ENCODE measurements at regions not wholly inside any gene's neighbourhood (a gene's known extent, or its start where the extent isn't known, plus 50 kb on each side); places are given as distances from the start of the nearest gene placed in this dataset.

GRCh38 chr1:115217150-115218033 is 120.7 kb downstream of the NGF start:
- Histone ChIP-seq H3K27me3 (replicated peaks; ENCODE audit: insufficient read depth, low read depth, low read length, poor library complexity) (no peaks in the 10 kb centered on the region), H3K4me3 (ENCODE audit: low read depth, low read length, poor library complexity, severe bottlenecking) (no peak overlapping the region), H3K9me3 (ENCODE audit: low read depth, low read length, poor library complexity, severe bottlenecking) (no peaks in the 10 kb centered on the region), H3K36me3 (ENCODE audit: insufficient read depth, low read length, poor library complexity, severe bottlenecking) (no peaks in the 10 kb centered on the region), H3K4me1 (ENCODE audit: insufficient read depth, low read length, poor library complexity, severe bottlenecking) (no peaks in the 10 kb centered on the region), H3K27ac (ENCODE audit: low read depth, low read length, poor library complexity, severe bottlenecking) (no peak overlapping the region)
- BruUV-seq (replicated peaks): no TSS peak
- ChIA-PET CTCF (no interaction called here), POLR2A (ENCODE audit: low non-redundant PET) (no interaction called here)
- DNase-seq (ENCODE audit: low spot score): no peak
- TF ChIP-seq, protein P1, sequence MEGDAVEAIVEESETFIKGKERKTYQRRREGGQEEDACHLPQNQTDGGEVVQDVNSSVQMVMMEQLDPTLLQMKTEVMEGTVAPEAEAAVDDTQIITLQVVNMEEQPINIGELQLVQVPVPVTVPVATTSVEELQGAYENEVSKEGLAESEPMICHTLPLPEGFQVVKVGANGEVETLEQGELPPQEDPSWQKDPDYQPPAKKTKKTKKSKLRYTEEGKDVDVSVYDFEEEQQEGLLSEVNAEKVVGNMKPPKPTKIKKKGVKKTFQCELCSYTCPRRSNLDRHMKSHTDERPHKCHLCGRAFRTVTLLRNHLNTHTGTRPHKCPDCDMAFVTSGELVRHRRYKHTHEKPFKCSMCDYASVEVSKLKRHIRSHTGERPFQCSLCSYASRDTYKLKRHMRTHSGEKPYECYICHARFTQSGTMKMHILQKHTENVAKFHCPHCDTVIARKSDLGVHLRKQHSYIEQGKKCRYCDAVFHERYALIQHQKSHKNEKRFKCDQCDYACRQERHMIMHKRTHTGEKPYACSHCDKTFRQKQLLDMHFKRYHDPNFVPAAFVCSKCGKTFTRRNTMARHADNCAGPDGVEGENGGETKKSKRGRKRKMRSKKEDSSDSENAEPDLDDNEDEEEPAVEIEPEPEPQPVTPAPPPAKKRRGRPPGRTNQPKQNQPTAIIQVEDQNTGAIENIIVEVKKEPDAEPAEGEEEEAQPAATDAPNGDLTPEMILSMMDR (conservative IDR thresholded peaks at IDR 0.05; ENCODE audit: low read depth, low read length): no peak
- TF ChIP-seq EZH2 (IDR thresholded peaks at IDR 0.05; ENCODE audit: borderline replicate concordance, low read depth, low read length, poor library complexity, severe bottlenecking): no peak
- intact Hi-C loops (cut with micrococcal nuclease; ENCODE audit: unreplicated experiment): no loop called here

DNA sequence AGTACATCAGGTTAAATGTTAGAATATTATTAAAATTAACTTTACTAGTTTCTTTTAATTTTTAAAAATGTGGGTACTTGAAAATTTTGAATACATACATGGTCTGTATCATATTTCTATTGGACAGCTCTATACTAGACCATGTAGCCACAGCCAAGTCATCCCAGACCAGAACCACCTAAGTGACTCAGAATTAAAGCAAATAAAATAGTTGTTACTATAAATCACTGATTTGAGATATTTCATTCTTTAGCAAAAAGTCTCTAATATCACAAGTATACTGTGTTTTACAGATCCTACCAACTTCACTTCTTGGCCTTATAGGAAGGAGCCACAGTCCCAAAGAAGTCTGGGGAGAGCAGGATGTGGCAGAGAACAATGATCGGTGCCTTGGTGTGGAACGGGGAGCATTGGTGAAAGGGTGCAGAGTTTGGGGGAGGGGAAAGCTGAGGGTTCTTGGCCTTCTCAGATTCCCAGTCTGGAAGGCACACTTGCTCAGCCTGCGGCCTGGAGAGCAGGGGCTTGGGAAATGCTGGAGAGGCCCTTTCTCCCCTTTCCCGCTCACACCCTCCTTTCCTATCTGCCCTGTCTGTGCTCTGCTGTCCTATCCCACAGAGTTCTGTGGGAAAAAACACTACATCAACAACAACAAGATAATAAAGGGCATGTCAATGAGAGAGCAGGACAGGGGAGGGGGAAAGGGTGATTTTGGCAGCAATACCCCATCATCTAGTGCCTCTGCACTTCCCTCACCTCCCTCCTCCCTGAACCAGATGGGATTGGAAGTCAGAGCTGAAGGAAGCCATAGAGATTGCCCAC is 122.1 kb downstream of the NGF start:
- TF ChIP-seq EZH2 (IDR thresholded peaks at IDR 0.05; ENCODE audit: borderline replicate concordance, low read depth, low read length, poor library complexity, severe bottlenecking): no peak
- TF ChIP-seq, protein P1 (conservative IDR thresholded peaks at IDR 0.05; ENCODE audit: low read depth, low read length): no peak
- Histone ChIP-seq H3K4me3 (ENCODE audit: low read depth, low read length, poor library complexity, severe bottlenecking) (no peak overlapping the region), H3K9me3 (ENCODE audit: low read depth, low read length, poor library complexity, severe bottlenecking) (no peaks in the 10 kb centered on the region), H3K27ac (ENCODE audit: low read depth, low read length, poor library complexity, severe bottlenecking) (no peak overlapping the region), H3K27me3 (replicated peaks; ENCODE audit: insufficient read depth, low read depth, low read length, poor library complexity) (no peaks in the 10 kb centered on the region), H3K36me3 (ENCODE audit: insufficient read depth, low read length, poor library complexity, severe bottlenecking) (no peaks in the 10 kb centered on the region), H3K4me1 (ENCODE audit: insufficient read depth, low read length, poor library complexity, severe bottlenecking) (no peaks in the 10 kb centered on the region)
- ChIA-PET POLR2A (ENCODE audit: low non-redundant PET) (no interaction called here), CTCF (no interaction called here)
- BruUV-seq (replicated peaks): no TSS peak
- no peak for DNase-seq (ENCODE audit: low spot score)
- intact Hi-C loops (cut with micrococcal nuclease; ENCODE audit: unreplicated experiment): no loop called here

- POLR2A ChIA-PET (ENCODE audit: low non-redundant PET): no interaction called here
- Histone ChIP-seq H3K9me3 (ENCODE audit: low read depth, low read length, poor library complexity, severe bottlenecking) (no peaks in the 10 kb centered on the region), H3K27me3 (replicated peaks; ENCODE audit: insufficient read depth, low read depth, low read length, poor library complexity) (no peaks in the 10 kb centered on the region), H3K4me3 (ENCODE audit: low read depth, low read length, poor library complexity, severe bottlenecking) (no peak overlapping the region), H3K27ac (ENCODE audit: low read depth, low read length, poor library complexity, severe bottlenecking) (no peak overlapping the region), H3K4me1 (ENCODE audit: insufficient read depth, low read length, poor library complexity, severe bottlenecking) (no peaks in the 10 kb centered on the region), H3K36me3 (ENCODE audit: insufficient read depth, low read length, poor library complexity, severe bottlenecking) (no peaks in the 10 kb centered on the region)
- CTCF ChIA-PET: no interaction called here
- no TSS peak for BruUV-seq (replicated peaks)
- TF ChIP-seq, protein P1 (conservative IDR thresholded peaks at IDR 0.05; ENCODE audit: low read depth, low read length): no peak
- no peak for DNase-seq (ENCODE audit: low spot score)
- intact Hi-C loops (cut with micrococcal nuclease; ENCODE audit: unreplicated experiment): no loop called here
Measured at GRCh38 chr1:115215110-115215509, 122.9 kb downstream of the NGF start.
